Thyroid gland (tissue), 4 donors: ENCODE measurements at regions not wholly inside any gene's neighbourhood (a gene's known extent, or its start where the extent isn't known, plus 50 kb on each side); places are given as distances from the start of the nearest gene placed in this dataset.

Source experiments
- POLR2A ChIP-seq, 2 donors: fragments of 450-650 bp; IDR thresholded peaks; one replicate each; pipeline ENCODE4 v1.6.1; 2017; ENCODE audit warnings: antibody characterized with exemption in 2 of 2, mild to moderate bottlenecking in 2 of 2, moderate library complexity in 1 of 2
- TF ChIP-seq, protein P1 (sequence below), 6 experiments: fragments of 200-600 bp in 3 of 6; fragments of 450-650 bp in 3 of 6; sonication (generic) in 3 of 6; IDR thresholded peaks; one replicate each; pipeline ENCODE4 v1.5.1; 2016 to 2019; ENCODE audit warnings: antibody characterized with exemption in 6 of 6, mild to moderate bottlenecking in 2 of 6, inconsistent platforms in 1 of 6, moderate library complexity in 1 of 6

DNA sequence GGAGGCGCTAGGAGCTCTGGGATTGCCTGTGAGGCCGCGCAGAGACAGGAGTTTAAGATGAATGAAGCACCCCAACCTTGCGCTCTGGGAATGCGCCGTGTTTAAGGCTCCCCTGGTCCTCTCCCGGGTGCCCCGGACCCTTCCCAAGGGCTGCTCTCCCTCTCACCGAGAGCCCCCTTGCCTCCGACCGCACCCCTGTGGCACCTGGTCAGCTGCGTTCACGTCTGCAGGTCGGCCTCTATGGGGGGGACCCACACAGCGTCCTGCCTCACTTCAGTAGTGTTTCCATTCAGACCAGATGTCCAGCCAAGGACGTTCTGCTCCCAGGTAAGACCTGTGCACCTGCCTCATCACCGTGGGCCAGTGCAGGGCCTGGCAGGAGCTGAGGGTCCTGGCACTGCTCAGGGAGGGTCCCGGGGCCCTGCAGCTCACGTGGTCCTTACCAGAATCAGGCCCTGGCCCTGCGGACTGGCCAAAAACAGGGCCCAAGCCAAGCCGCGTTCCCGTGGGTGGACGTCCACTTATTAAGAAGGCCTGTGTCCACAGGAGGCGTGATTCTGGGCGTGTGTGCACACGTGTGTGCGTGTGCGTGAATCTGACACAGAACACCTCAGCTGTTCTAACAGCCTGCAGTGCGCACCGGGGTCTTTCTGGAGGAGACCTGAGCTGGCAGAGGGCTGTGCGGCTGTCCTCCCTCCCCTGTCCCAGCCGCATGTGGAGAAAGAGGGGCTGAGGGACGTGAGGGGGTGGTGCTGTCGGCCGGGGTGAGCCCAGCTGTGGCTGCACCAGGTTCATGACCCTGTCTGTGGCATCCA is 79.9 kb upstream of the BHLHE23 start:
- TF ChIP-seq, protein P1, sequence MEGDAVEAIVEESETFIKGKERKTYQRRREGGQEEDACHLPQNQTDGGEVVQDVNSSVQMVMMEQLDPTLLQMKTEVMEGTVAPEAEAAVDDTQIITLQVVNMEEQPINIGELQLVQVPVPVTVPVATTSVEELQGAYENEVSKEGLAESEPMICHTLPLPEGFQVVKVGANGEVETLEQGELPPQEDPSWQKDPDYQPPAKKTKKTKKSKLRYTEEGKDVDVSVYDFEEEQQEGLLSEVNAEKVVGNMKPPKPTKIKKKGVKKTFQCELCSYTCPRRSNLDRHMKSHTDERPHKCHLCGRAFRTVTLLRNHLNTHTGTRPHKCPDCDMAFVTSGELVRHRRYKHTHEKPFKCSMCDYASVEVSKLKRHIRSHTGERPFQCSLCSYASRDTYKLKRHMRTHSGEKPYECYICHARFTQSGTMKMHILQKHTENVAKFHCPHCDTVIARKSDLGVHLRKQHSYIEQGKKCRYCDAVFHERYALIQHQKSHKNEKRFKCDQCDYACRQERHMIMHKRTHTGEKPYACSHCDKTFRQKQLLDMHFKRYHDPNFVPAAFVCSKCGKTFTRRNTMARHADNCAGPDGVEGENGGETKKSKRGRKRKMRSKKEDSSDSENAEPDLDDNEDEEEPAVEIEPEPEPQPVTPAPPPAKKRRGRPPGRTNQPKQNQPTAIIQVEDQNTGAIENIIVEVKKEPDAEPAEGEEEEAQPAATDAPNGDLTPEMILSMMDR (IDR thresholded peaks at IDR 0.05): no peak
- TF ChIP-seq POLR2A (IDR thresholded peaks at IDR 0.05): no peak
